A673 (cell line): ENCODE measurements at regions not wholly inside any gene's neighbourhood (a gene's known extent, or its start where the extent isn't known, plus 50 kb on each side); places are given as distances from the start of the nearest gene placed in this dataset.

ENCODE experiments used
- BruUV-seq: library from RNA; stranded (reverse); fragments of 400-500 nt; replicated peaks from 2 replicates; lab custom pipeline; 2021; lab: Mats Ljungman, UMichigan
- CTCF ChIA-PET: fragments of 300-600 bp; sonication (Branson Sonifier 250); formaldehyde crosslinking; loops from one replicate; lab custom pipeline; 2022; ENCODE audit warnings: antibody characterized with exemption; lab: Charles Lee
- POLR2A ChIA-PET: fragments of 300-600 bp; sonication (Branson Sonifier 250); formaldehyde crosslinking; loops from one replicate; lab custom pipeline; 2022; ENCODE audit warnings: antibody characterized with exemption; ENCODE audit not compliant: low non-redundant PET; lab: Charles Lee
- DNase-seq: peaks from one replicate; pipeline ENCODE4 v3.0.0-alpha.2; 2015; ENCODE audit warnings: low spot score
- H3K27ac ChIP-seq: fragments of 200-600 bp; sonication (generic); 2 replicates; pipeline ENCODE4 v1.5.1; 2016; ENCODE audit warnings: mixed run types, low read depth, mild to moderate bottlenecking, mixed read lengths, antibody characterized with exemption, low read length; ENCODE audit not compliant: poor library complexity, severe bottlenecking
- H3K27me3 ChIP-seq: fragments of 200-600 bp; sonication (generic); replicated peaks from 2 replicates; pipeline ENCODE4 v1.6.1; 2017; ENCODE audit warnings: mixed run types, low read depth, mild to moderate bottlenecking, mixed read lengths, antibody characterized with exemption, low read length; ENCODE audit not compliant: insufficient read depth, poor library complexity
- H3K36me3 ChIP-seq: fragments of 200-600 bp; sonication (generic); 2 replicates; pipeline ENCODE4 v1.6.1; 2016; ENCODE audit warnings: mixed run types, mild to moderate bottlenecking, mixed read lengths, antibody characterized with exemption, low read length; ENCODE audit not compliant: insufficient read depth, poor library complexity, severe bottlenecking
- H3K4me1 ChIP-seq: fragments of 200-600 bp; sonication (generic); 2 replicates; pipeline ENCODE4 v1.6.1; 2017; ENCODE audit warnings: mixed run types, mild to moderate bottlenecking, mixed read lengths, antibody characterized with exemption, low read length; ENCODE audit not compliant: insufficient read depth, poor library complexity, severe bottlenecking
- H3K4me3 ChIP-seq: fragments of 200-600 bp; sonication (generic); 2 replicates; pipeline ENCODE4 v1.5.1; 2016; ENCODE audit warnings: low read depth, mixed run types, mild to moderate bottlenecking, mixed read lengths, low read length; ENCODE audit not compliant: poor library complexity, severe bottlenecking
- H3K9me3 ChIP-seq: fragments of 200-600 bp; sonication (generic); 2 replicates; pipeline ENCODE4 v1.6.1; 2016; ENCODE audit warnings: mixed run types, low read depth, mild to moderate bottlenecking, mixed read lengths, antibody characterized with exemption, low read length; ENCODE audit not compliant: poor library complexity, severe bottlenecking
- EZH2 ChIP-seq: fragments of 200-600 bp; sonication (generic); IDR thresholded peaks from 2 replicates; pipeline ENCODE4 v1.6.1; 2017; ENCODE audit warnings: borderline replicate concordance, low read depth, mild to moderate bottlenecking, mixed read lengths, antibody characterized with exemption, low read length; ENCODE audit not compliant: poor library complexity, severe bottlenecking
- intact Hi-C: fragments of 100-400 bp; cut with micrococcal nuclease; formaldehyde crosslinking; loops from one replicate; pipeline ENCODE4 v1.10.0; 2022; ENCODE audit not compliant: unreplicated experiment
- TF ChIP-seq, protein P1 (sequence below): fragments of 300-800, 200-600 bp; sonication (generic); conservative IDR thresholded peaks from 2 replicates; pipeline ENCODE4 v1.5.1; 2017; ENCODE audit warnings: low read depth, mild to moderate bottlenecking, antibody characterized with exemption, low read length, moderate library complexity, mixed read lengths

DNA sequence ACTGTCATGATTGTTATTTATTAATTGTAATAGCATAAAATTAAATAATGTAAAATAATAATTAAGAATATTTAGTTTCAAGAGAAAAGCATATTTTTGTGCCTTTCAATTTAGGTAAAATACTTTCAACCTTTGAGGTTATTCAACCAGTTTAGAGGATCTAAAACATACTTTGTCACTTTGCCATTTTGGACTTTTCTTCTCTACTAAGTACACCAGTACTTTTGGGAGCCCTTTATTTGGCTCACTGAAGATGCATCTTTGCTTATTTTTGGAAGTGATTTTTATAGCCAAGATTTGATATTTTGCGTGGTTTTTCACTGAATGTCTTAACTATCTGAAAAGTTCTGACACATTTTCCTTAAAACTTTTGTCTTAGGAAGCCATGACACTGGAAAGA lies 860.5 kb downstream of the SORCS1 start:
- BruUV-seq = no TSS peak
- no peaks in the 10 kb centered on the region for H3K9me3 ChIP-seq
- intact Hi-C loops = no loop called here
- H3K4me3 ChIP-seq = no peak overlapping the region
- ChIA-PET CTCF (no interaction called here), POLR2A (no interaction called here)
- H3K36me3 ChIP-seq = no peaks in the 10 kb centered on the region
- no peaks in the 10 kb centered on the region for H3K27me3 ChIP-seq
- TF ChIP-seq, protein P1, sequence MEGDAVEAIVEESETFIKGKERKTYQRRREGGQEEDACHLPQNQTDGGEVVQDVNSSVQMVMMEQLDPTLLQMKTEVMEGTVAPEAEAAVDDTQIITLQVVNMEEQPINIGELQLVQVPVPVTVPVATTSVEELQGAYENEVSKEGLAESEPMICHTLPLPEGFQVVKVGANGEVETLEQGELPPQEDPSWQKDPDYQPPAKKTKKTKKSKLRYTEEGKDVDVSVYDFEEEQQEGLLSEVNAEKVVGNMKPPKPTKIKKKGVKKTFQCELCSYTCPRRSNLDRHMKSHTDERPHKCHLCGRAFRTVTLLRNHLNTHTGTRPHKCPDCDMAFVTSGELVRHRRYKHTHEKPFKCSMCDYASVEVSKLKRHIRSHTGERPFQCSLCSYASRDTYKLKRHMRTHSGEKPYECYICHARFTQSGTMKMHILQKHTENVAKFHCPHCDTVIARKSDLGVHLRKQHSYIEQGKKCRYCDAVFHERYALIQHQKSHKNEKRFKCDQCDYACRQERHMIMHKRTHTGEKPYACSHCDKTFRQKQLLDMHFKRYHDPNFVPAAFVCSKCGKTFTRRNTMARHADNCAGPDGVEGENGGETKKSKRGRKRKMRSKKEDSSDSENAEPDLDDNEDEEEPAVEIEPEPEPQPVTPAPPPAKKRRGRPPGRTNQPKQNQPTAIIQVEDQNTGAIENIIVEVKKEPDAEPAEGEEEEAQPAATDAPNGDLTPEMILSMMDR = no peak
- TF ChIP-seq EZH2 = no peak
- no peaks in the 10 kb centered on the region for H3K4me1 ChIP-seq
- H3K27ac ChIP-seq = no peak overlapping the region
- DNase-seq = no peak

DNA sequence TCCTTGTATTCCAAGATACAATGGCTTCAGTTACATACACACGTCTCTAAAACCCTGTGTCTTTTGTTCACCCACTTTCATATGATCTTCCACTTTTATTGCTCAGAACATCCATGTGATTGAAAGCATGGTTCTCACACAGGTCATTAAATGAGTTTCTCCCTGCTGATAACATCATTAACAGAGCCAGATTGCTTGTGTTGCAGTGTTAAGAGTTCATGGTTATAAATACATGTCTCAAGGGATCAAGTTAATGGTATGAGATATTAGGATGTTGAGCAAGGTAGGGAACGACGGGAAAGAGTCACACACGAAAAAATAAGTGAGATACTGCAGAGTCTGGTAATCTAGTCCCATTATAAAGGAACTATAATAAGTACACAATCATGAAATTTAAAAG lies 861.5 kb downstream of the SORCS1 start:
- intact Hi-C loops = no loop called here
- CTCF ChIA-PET = no interaction called here
- TF ChIP-seq EZH2 = no peak
- TF ChIP-seq, protein P1 = no peak
- H3K9me3 ChIP-seq = no peaks in the 10 kb centered on the region
- H3K27me3 ChIP-seq = no peaks in the 10 kb centered on the region
- no peaks in the 10 kb centered on the region for H3K36me3 ChIP-seq
- H3K27ac ChIP-seq = no peak overlapping the region
- no peak overlapping the region for H3K4me3 ChIP-seq
- no peak for DNase-seq
- POLR2A ChIA-PET = no interaction called here
- BruUV-seq = no TSS peak
- no peaks in the 10 kb centered on the region for H3K4me1 ChIP-seq

DNA sequence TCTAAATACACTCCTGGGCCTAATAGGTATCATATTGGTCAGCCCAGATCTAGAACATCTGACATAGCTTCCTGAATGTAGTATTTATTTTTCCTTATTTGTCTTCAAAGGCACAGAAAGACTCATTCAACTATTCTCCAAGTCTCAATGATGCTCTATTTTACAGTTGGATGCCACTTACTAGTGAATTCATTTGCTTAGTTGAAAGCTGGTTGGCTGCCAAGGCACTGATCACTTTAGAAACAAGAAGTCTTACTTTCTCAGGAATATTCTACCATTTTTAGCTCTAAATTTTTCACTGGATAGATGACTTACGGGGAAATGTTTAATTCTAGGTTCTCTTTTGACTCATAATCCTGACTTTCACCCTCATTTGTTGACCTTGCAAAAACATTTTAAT lies 863.4 kb downstream of the SORCS1 start:
- BruUV-seq = no TSS peak
- TF ChIP-seq EZH2 = no peak
- TF ChIP-seq, protein P1 = no peak
- DNase-seq = no peak
- H3K4me3 ChIP-seq = no peak overlapping the region
- intact Hi-C loops = no loop called here
- no peaks in the 10 kb centered on the region for H3K36me3 ChIP-seq
- no peaks in the 10 kb centered on the region for H3K27me3 ChIP-seq
- H3K27ac ChIP-seq = no peak overlapping the region
- no peaks in the 10 kb centered on the region for H3K9me3 ChIP-seq
- ChIA-PET CTCF (no interaction called here), POLR2A (no interaction called here)
- H3K4me1 ChIP-seq = no peaks in the 10 kb centered on the region
